ENCODE measurements at regions not wholly inside any gene's neighbourhood (a gene's known extent, or its start where the extent isn't known, plus 50 kb on each side); places are given as distances from the start of the nearest gene placed in this dataset.

GRCh38 chr13:26919311-26919710, 158.7 kb upstream of the GPR12 start:
- CTCF ChIA-PET = no interaction called here
- intact Hi-C loops (cut with micrococcal nuclease; ENCODE audit: unreplicated experiment) = no loop called here
- Mint-ChIP-seq H3K36me3 (ENCODE audit: insufficient read depth, unreplicated experiment) (no peaks in the 10 kb centered on the region), H3K9me3 (ENCODE audit: low read depth, unreplicated experiment) (no peaks in the 10 kb centered on the region), H3K27me3 (ENCODE audit: unreplicated experiment) (peaks cover 51% of the 10 kb centered on the region), H3K4me1 (ENCODE audit: low read depth, unreplicated experiment) (peaks cover 10% of the 10 kb centered on the region), H3K27ac (ENCODE audit: unreplicated experiment) (no peak overlapping the region), H3K4me3 (ENCODE audit: low read depth, unreplicated experiment) (no peak overlapping the region)
- no peak for TF ChIP-seq CTCF (IDR thresholded peaks at IDR 0.05; ENCODE audit: unreplicated experiment)
- BruUV-seq (replicated peaks) = no TSS peak
- no peak for DNase-seq

DNA sequence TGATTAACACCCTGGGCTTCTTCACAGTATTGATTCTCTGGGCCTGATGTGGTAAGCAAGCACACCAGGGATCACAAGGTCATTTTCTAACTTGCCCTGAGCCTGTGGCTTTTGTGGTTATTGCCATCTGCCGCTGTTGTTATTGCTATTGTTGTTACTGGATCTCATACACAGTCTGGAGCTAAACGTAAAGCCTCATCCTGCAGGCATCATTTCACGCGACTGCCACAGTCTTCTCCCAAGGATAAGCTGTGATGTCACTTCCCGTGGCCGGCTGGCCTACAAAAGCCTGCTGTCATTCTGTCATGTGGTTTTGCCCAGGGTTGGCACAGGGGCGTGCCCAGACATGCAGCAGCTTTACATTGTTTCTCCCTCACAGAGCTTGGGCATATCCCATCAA, 154.0 kb upstream of the GPR12 start:
- Mint-ChIP-seq H3K4me1 (ENCODE audit: low read depth, unreplicated experiment) (no peaks in the 10 kb centered on the region), H3K27me3 (ENCODE audit: unreplicated experiment) (peaks cover 33% of the 10 kb centered on the region), H3K4me3 (ENCODE audit: low read depth, unreplicated experiment) (no peak overlapping the region), H3K36me3 (ENCODE audit: insufficient read depth, unreplicated experiment) (no peaks in the 10 kb centered on the region), H3K9me3 (ENCODE audit: low read depth, unreplicated experiment) (no peaks in the 10 kb centered on the region), H3K27ac (ENCODE audit: unreplicated experiment) (no peak overlapping the region)
- CTCF ChIA-PET = no interaction called here
- BruUV-seq (replicated peaks) = no TSS peak
- intact Hi-C loops (cut with micrococcal nuclease; ENCODE audit: unreplicated experiment) = no loop called here
- DNase-seq = no peak
- no peak for TF ChIP-seq CTCF (IDR thresholded peaks at IDR 0.05; ENCODE audit: unreplicated experiment)

DNA sequence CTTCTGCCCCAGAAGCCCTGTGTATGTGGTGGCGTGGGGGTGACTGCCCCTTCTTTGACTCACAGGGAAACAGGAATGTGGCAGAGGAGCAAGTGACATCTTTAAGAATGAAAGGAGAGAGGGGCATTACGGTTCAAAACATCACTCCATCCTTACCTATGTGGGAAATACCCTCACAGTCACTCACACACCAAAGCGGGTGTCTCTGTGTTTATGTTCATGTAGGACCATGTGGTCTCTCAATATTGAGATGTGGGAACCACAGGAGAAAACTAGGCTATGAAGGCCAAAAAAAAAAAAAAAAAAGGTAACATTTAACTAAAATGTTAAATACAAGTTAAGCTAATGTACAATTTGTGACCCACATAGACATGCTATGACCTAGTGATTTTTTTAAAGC, 153.6 kb upstream of the GPR12 start:
- no TSS peak for BruUV-seq (replicated peaks)
- intact Hi-C loops (cut with micrococcal nuclease; ENCODE audit: unreplicated experiment) = no loop called here
- H3K9me3 Mint-ChIP-seq (ENCODE audit: low read depth, unreplicated experiment) = no peaks in the 10 kb centered on the region
- H3K4me3 Mint-ChIP-seq (ENCODE audit: low read depth, unreplicated experiment) = no peak overlapping the region
- DNase-seq = no peak
- no peak overlapping the region for H3K27ac Mint-ChIP-seq (ENCODE audit: unreplicated experiment)
- no peak for TF ChIP-seq CTCF (IDR thresholded peaks at IDR 0.05; ENCODE audit: unreplicated experiment)
- peaks cover 33% of the 10 kb centered on the region for H3K27me3 Mint-ChIP-seq (ENCODE audit: unreplicated experiment)
- no peaks in the 10 kb centered on the region for H3K36me3 Mint-ChIP-seq (ENCODE audit: insufficient read depth, unreplicated experiment)
- CTCF ChIA-PET = no interaction called here
- no peaks in the 10 kb centered on the region for H3K4me1 Mint-ChIP-seq (ENCODE audit: low read depth, unreplicated experiment)

DNA sequence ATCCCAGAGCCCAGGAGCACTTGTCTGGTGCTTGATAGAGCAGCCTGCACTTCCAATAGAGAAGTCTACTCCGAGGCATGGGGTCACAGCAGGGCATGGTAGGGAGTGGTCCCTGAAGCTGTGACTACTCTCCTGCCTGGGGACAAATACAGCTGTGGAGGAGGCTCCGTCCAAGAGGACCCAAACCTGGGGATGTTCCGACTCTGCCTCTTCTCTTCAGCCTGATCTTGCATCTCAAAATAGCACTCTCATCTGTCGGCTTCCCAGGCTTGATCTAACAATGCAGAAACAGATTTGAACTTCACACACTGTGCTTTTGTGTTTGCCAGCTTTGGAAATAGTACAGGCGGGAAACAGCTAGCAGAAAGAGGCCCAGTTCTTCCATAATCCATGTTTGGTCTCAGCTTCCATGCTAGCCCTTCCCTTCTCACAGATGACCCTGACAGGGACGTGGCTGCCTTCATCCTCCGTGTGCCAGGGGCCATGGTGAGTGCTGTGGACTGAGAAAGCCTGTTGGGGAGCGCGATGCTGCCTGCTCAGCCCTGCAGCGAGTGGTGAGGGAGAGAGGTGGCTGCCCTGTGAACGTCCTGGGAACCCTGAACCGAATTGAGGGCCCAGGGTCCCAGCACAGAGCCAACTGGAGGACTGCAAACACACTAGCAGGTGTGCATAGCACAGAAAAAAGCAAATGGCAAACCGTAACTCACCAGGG, 150.3 kb upstream of the GPR12 start:
- no peak for TF ChIP-seq CTCF (IDR thresholded peaks at IDR 0.05; ENCODE audit: unreplicated experiment)
- DNase-seq = no peak
- Mint-ChIP-seq H3K9me3 (ENCODE audit: low read depth, unreplicated experiment) (no peaks in the 10 kb centered on the region), H3K4me1 (ENCODE audit: low read depth, unreplicated experiment) (no peaks in the 10 kb centered on the region), H3K27ac (ENCODE audit: unreplicated experiment) (no peak overlapping the region), H3K27me3 (ENCODE audit: unreplicated experiment) (peaks cover 39% of the 10 kb centered on the region), H3K36me3 (ENCODE audit: insufficient read depth, unreplicated experiment) (no peaks in the 10 kb centered on the region), H3K4me3 (ENCODE audit: low read depth, unreplicated experiment) (no peak overlapping the region)
- intact Hi-C loops (cut with micrococcal nuclease; ENCODE audit: unreplicated experiment) = no loop called here
- CTCF ChIA-PET = interaction anchor here (0.6 kb wide), 1 partner anchor 216 kb away, joined by 4 read pairs; no protein-coding TSS in a partner anchor
- no TSS peak for BruUV-seq (replicated peaks)

Data from Calu3 (cell line).